ENCODE measurements at regions not wholly inside any gene's neighbourhood (a gene's known extent, or its start where the extent isn't known, plus 50 kb on each side); places are given as distances from the start of the nearest gene placed in this dataset.

DNA sequence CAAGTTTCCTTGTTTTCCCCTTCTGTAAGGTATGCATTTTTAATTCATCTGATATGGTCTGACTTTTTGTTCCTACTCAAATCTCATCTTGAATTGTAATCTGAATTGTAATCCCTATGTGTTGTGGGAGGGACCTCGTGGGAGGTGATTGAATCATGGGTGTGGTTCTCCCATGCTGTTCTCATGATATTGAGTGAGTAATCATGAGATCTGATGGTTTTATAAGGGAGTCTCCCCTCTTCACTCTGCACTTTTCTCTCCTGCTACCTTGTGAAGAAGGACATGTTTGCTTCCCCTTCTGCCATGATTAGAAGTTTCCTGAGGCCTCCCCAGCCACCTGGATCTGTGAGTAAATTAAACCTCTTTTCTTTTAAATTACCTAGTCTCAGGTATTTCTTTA, 476.1 kb downstream of the LPIN1 start:
- ATAC-seq (no peak), DNase-seq (no peak)
- no peak overlapping the region for H3K4me3 ChIP-seq
- H3K4me1 ChIP-seq = no peaks in the 10 kb centered on the region
- TF ChIP-seq, protein P1, sequence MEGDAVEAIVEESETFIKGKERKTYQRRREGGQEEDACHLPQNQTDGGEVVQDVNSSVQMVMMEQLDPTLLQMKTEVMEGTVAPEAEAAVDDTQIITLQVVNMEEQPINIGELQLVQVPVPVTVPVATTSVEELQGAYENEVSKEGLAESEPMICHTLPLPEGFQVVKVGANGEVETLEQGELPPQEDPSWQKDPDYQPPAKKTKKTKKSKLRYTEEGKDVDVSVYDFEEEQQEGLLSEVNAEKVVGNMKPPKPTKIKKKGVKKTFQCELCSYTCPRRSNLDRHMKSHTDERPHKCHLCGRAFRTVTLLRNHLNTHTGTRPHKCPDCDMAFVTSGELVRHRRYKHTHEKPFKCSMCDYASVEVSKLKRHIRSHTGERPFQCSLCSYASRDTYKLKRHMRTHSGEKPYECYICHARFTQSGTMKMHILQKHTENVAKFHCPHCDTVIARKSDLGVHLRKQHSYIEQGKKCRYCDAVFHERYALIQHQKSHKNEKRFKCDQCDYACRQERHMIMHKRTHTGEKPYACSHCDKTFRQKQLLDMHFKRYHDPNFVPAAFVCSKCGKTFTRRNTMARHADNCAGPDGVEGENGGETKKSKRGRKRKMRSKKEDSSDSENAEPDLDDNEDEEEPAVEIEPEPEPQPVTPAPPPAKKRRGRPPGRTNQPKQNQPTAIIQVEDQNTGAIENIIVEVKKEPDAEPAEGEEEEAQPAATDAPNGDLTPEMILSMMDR (IDR thresholded peaks at IDR 0.05) = no peak
- no peaks in the 10 kb centered on the region for H3K36me3 ChIP-seq
- no peak overlapping the region for H3K27ac ChIP-seq
- H3K9me3 ChIP-seq = no peaks in the 10 kb centered on the region
- no peaks in the 10 kb centered on the region for H3K27me3 ChIP-seq
- intact Hi-C loops (cut with DNase I) = no loop called here

DNA sequence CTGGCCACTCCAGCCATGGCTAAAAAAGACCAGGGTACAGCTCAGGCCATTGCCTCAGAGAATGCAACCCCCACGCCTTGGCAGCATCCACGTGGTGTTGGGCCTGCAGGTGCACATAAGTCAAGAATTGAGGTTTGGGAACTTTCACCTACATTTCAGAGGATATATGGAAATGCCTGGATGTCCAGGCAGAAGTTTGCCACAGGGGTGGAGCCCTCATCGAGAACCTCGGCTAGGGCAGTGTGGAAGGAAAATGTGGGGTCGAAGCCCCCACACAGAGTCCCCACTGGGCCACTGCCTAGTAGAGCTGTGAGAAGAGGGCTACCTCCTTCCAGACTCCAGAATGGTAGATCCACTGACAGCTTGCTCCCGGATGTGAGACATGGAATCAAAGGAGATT, 477.3 kb downstream of the LPIN1 start:
- no peak overlapping the region for H3K27ac ChIP-seq
- no peaks in the 10 kb centered on the region for H3K9me3 ChIP-seq
- intact Hi-C loops (cut with DNase I) = no loop called here
- TF ChIP-seq, protein P1 (IDR thresholded peaks at IDR 0.05) = no peak
- H3K27me3 ChIP-seq = no peaks in the 10 kb centered on the region
- H3K4me3 ChIP-seq = no peak overlapping the region
- ATAC-seq = no peak
- no peak for DNase-seq
- H3K4me1 ChIP-seq = no peaks in the 10 kb centered on the region
- no peaks in the 10 kb centered on the region for H3K36me3 ChIP-seq

DNA sequence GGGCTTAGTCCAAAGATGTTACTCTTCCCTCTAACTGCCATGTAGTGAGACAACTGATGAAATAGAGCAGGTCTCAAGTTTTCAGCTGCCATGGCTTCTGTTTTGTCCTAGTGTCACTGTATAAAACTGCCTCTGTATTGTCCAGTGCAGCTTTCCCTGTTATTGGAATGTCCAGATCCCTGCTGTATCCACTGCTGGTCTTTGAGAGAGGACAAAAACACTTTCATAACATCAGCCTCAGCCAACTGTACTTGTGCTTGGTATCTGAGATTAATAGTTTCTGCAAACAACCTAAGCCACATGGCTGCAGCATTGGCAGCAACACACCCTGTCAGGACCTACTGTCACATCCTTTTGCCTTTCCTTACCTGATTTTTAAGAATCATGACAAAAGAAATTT, 480.2 kb downstream of the LPIN1 start:
- no peaks in the 10 kb centered on the region for H3K9me3 ChIP-seq
- H3K27me3 ChIP-seq = no peaks in the 10 kb centered on the region
- intact Hi-C loops (cut with DNase I) = no loop called here
- no peak for DNase-seq
- no peak for ATAC-seq
- H3K36me3 ChIP-seq = no peaks in the 10 kb centered on the region
- no peak overlapping the region for H3K4me3 ChIP-seq
- no peaks in the 10 kb centered on the region for H3K4me1 ChIP-seq
- no peak overlapping the region for H3K27ac ChIP-seq
- TF ChIP-seq, protein P1 (IDR thresholded peaks at IDR 0.05) = no peak

DNA sequence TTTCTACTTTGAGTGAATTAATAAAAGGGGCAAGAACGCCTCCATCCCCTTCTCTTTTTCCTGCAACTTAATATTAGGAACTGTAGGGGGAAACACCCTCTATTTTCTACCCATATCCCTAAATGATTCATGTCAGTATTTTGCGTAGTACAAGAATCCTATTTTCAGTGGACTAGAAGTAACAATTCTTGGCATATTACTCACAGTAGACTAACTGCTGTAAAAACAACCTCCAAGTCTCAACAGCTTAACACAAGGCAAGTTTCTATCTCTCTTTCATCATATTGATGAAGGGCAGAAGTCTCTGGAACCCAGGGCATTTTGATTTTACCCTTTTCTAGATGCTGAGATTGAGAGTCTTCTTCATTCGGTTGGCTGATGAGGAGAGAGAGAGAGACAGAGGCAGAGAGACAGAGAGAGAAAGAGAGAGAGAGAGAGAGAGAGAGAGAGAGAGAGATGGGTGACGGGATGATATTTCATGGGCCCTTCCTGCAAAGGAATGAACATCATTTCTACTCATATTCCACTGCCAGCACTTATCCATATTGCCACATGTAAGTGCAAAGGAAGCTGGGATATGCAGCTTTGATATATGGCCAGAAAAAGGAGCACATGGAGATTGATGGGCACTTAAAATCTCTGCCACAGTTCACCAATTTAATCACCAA, 481.6 kb downstream of the LPIN1 start:
- ATAC-seq = no peak
- Histone ChIP-seq H3K27ac (no peak overlapping the region), H3K9me3 (no peaks in the 10 kb centered on the region), H3K36me3 (no peaks in the 10 kb centered on the region), H3K4me1 (no peaks in the 10 kb centered on the region), H3K27me3 (no peaks in the 10 kb centered on the region), H3K4me3 (no peak overlapping the region)
- intact Hi-C loops (cut with DNase I) = no loop called here
- DNase-seq = no peak
- TF ChIP-seq, protein P1 (IDR thresholded peaks at IDR 0.05) = no peak

DNA sequence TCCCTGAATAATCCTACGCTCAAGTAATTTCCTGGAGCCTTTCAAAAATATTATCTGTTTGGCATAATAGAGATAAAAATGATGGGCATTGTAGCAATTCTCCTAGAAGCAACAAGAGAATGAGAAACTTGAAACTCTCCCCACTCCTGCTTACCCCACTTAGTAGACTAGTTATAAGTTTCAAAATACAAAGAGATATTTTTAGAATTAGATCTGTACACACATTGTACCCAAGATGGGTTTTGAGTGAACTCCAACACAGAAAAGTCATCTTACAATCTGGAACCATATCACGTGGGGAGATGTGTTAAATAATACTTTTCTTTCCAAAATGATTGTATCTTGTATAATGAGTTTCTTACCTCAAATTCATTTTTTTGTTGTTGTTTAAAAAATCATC, 484.9 kb downstream of the LPIN1 start:
- no peak for DNase-seq
- H3K27ac ChIP-seq = no peak overlapping the region
- ATAC-seq = no peak
- no peaks in the 10 kb centered on the region for H3K9me3 ChIP-seq
- no peaks in the 10 kb centered on the region for H3K36me3 ChIP-seq
- no peak overlapping the region for H3K4me3 ChIP-seq
- intact Hi-C loops (cut with DNase I) = no loop called here
- H3K4me1 ChIP-seq = no peaks in the 10 kb centered on the region
- H3K27me3 ChIP-seq = no peaks in the 10 kb centered on the region
- TF ChIP-seq, protein P1 (IDR thresholded peaks at IDR 0.05) = no peak

DNA sequence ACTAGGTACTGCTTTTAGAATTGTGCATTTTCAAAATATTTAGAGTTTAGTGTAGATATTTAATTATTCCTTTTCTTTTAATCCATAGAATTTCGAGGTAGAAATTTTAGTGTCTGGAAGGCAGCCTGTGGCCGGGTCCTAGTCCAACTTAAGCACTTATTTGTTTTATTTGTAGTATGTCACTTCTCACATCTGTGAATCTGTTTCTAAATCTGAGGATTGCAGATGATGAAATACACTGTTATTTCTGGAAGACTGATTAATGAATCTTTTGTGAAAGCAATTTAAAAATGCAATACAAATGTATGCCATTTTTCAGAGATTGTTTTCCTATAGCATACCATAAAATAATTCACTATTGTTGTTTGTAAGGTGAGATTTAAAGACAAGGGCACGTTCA, 483.9 kb upstream of the TRIB2 start:
- Histone ChIP-seq H3K9me3 (no peaks in the 10 kb centered on the region), H3K4me3 (no peak overlapping the region), H3K27ac (no peak overlapping the region), H3K27me3 (no peaks in the 10 kb centered on the region), H3K4me1 (no peaks in the 10 kb centered on the region), H3K36me3 (no peaks in the 10 kb centered on the region)
- ATAC-seq = no peak
- no peak for DNase-seq
- TF ChIP-seq, protein P1 (IDR thresholded peaks at IDR 0.05) = no peak
- intact Hi-C loops (cut with DNase I) = no loop called here
